ENCODE measurements at regions not wholly inside any gene's neighbourhood (a gene's known extent, or its start where the extent isn't known, plus 50 kb on each side); places are given as distances from the start of the nearest gene placed in this dataset.

- no peak for TF ChIP-seq CTCF (conservative IDR thresholded peaks at IDR 0.05 in 1 of 2, IDR thresholded peaks at IDR 0.05 in 1 of 2; ENCODE audit: low read depth in 1 of 2, low read length in 2 of 2)
- TF ChIP-seq EZH2 (IDR thresholded peaks at IDR 0.05; ENCODE audit: low read length, missing control alignments): no peak
These were observed 551.9 kb upstream of the SLC10A2 start for GRCh38 chr13:103618151-103618550.
